Cardiac muscle cell (in vitro differentiated cells and primary cell): ENCODE measurements at regions not wholly inside any gene's neighbourhood (a gene's known extent, or its start where the extent isn't known, plus 50 kb on each side); places are given as distances from the start of the nearest gene placed in this dataset.

Experiments used
- DNase-seq, 2 donors: peaks; one replicate each; pipeline versions ENCODE4 v3.0.0 to v3.0.0-alpha.2; 2010 to 2017; ENCODE audit warnings: low read depth in 1 of 2, low spot score in 1 of 2
- H3K27ac ChIP-seq: fragments of 200-600 bp; sonication (generic); 2 replicates; pipeline ENCODE4 v1.5.1; 2016
- H3K27me3 ChIP-seq: fragments of 200-600 bp; sonication (generic); 2 replicates; pipeline ENCODE4 v1.6.0; 2016; ENCODE audit warnings: control low read depth
- H3K36me3 ChIP-seq: fragments of 200-600 bp; sonication (generic); 2 replicates; pipeline ENCODE4 v1.5.1; 2016; ENCODE audit warnings: control low read depth
- H3K4me1 ChIP-seq: fragments of 200-600 bp; sonication (generic); 2 replicates; pipeline ENCODE4 v1.8.1; 2017; ENCODE audit warnings: low read depth, mild to moderate bottlenecking, mixed run types
- H3K4me3 ChIP-seq: fragments of 200-600 bp; sonication (generic); 2 replicates; pipeline ENCODE4 v1.5.1; 2016; ENCODE audit warnings: mild to moderate bottlenecking
- H3K9me3 ChIP-seq: fragments of 200-600 bp; sonication (generic); 2 replicates; pipeline ENCODE4 v1.5.1; 2017; ENCODE audit warnings: low read depth, mild to moderate bottlenecking, control low read depth
- CTCF ChIP-seq: IDR thresholded peaks from 2 replicates; pipeline ENCODE4 v1.5.1; 2012; ENCODE audit warnings: low read depth, mild to moderate bottlenecking, low read length

- DNase-seq: no peak
Measured at GRCh38 chr1:222283147-222283768, 264.6 kb downstream of the HHIPL2 start.

GRCh38 chr1:222279591-222279990, 268.3 kb downstream of the HHIPL2 start:
- Histone ChIP-seq H3K4me1 (no peaks in the 10 kb centered on the region), H3K36me3 (no peaks in the 10 kb centered on the region), H3K27ac (no peak overlapping the region), H3K27me3 (no peaks in the 10 kb centered on the region), H3K9me3 (no peaks in the 10 kb centered on the region), H3K4me3 (no peak overlapping the region)
- no peak for TF ChIP-seq CTCF
- no peak for DNase-seq

More at GRCh38 chr1:222283147-222283768, 264.6 kb downstream of the HHIPL2 start:
- Histone ChIP-seq H3K27me3 (no peaks in the 10 kb centered on the region), H3K27ac (no peak overlapping the region), H3K36me3 (no peaks in the 10 kb centered on the region), H3K9me3 (no peaks in the 10 kb centered on the region), H3K4me3 (no peak overlapping the region), H3K4me1 (no peaks in the 10 kb centered on the region)
- no peak for TF ChIP-seq CTCF

- Histone ChIP-seq H3K36me3 (no peaks in the 10 kb centered on the region), H3K27ac (no peak overlapping the region), H3K4me3 (no peak overlapping the region), H3K9me3 (no peaks in the 10 kb centered on the region), H3K27me3 (no peaks in the 10 kb centered on the region), H3K4me1 (no peaks in the 10 kb centered on the region)
- no peak for DNase-seq
- TF ChIP-seq CTCF: no peak
Measured at GRCh38 chr1:222278501-222278900, 269.4 kb downstream of the HHIPL2 start.

- Histone ChIP-seq H3K36me3 (no peaks in the 10 kb centered on the region), H3K27me3 (no peaks in the 10 kb centered on the region), H3K27ac (no peak overlapping the region), H3K4me3 (no peak overlapping the region), H3K9me3 (no peaks in the 10 kb centered on the region), H3K4me1 (no peaks in the 10 kb centered on the region)
- TF ChIP-seq CTCF: no peak
- DNase-seq: no peak
Measured at GRCh38 chr1:222275729-222276465, 272.0 kb downstream of the HHIPL2 start.

- H3K36me3 ChIP-seq: no peaks in the 10 kb centered on the region
- no peak overlapping the region for H3K27ac ChIP-seq
- no peak overlapping the region for H3K4me3 ChIP-seq
- no peaks in the 10 kb centered on the region for H3K9me3 ChIP-seq
- no peaks in the 10 kb centered on the region for H3K27me3 ChIP-seq
- TF ChIP-seq CTCF: no peak
- H3K4me1 ChIP-seq: no peaks in the 10 kb centered on the region
- DNase-seq: no peak
Measured at GRCh38 chr1:222275001-222275728, 272.7 kb downstream of the HHIPL2 start.
